ENCODE measurements at regions not wholly inside any gene's neighbourhood (a gene's known extent, or its start where the extent isn't known, plus 50 kb on each side); places are given as distances from the start of the nearest gene placed in this dataset.

DNA sequence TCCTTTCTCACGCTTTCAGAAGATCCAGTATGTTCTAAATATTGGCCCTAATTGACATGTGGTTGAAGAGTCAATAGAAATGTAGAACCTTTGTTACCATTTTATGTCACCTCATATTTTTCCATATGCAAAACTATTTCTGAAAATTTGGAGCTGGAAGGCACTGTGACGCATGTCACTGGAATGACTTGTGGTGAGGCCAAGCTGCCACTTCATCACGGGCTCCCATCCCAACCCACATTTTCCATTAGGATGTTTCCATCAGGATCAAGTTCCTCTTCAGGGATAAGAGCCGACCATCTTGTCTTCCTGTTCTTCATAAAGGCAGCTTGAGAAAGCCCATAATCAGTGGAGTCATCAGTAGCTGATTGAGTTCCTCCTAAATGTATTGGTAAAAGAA is 1241.7 kb downstream of the GATA3 start:
- Mint-ChIP-seq H3K4me1 (ENCODE audit: low read depth) (no peaks in the 10 kb centered on the region), H3K36me3 (ENCODE audit: insufficient read depth) (no peaks in the 10 kb centered on the region)
- TF ChIP-seq, protein P1, sequence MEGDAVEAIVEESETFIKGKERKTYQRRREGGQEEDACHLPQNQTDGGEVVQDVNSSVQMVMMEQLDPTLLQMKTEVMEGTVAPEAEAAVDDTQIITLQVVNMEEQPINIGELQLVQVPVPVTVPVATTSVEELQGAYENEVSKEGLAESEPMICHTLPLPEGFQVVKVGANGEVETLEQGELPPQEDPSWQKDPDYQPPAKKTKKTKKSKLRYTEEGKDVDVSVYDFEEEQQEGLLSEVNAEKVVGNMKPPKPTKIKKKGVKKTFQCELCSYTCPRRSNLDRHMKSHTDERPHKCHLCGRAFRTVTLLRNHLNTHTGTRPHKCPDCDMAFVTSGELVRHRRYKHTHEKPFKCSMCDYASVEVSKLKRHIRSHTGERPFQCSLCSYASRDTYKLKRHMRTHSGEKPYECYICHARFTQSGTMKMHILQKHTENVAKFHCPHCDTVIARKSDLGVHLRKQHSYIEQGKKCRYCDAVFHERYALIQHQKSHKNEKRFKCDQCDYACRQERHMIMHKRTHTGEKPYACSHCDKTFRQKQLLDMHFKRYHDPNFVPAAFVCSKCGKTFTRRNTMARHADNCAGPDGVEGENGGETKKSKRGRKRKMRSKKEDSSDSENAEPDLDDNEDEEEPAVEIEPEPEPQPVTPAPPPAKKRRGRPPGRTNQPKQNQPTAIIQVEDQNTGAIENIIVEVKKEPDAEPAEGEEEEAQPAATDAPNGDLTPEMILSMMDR (IDR thresholded peaks at IDR 0.05; ENCODE audit: unreplicated experiment): no peak

DNA sequence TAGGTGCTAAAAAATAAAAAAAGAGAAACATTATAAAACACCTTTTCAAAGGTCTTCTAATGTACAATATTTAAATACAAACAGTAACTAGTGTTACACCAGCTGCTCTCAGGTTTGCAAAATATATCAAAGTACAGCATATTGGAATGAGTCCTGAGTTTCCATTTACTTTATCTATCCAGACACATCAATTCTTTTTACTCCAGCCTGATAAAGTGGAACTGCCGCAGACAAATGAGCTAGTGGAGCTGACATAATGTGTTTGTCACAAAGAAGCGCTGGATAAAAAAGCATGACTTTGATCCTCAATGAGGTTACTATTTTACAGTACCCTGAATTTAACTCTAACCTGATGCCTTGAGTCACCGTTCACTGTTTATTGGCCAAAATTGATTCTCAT is 1243.1 kb downstream of the GATA3 start:
- TF ChIP-seq, protein P1 (IDR thresholded peaks at IDR 0.05; ENCODE audit: unreplicated experiment): no peak
- no peaks in the 10 kb centered on the region for H3K9me3 Mint-ChIP-seq (ENCODE audit: low read depth)
- no peak for DNase-seq (ENCODE audit: low spot score, unreplicated experiment)
- no peak overlapping the region for H3K4me3 Mint-ChIP-seq (ENCODE audit: low read depth)
- no peak overlapping the region for H3K27ac Mint-ChIP-seq
- no peaks in the 10 kb centered on the region for H3K4me1 Mint-ChIP-seq (ENCODE audit: low read depth)
- peaks cover 27% of the 10 kb centered on the region for H3K27me3 Mint-ChIP-seq
- no peaks in the 10 kb centered on the region for H3K36me3 Mint-ChIP-seq (ENCODE audit: insufficient read depth)

More for the DNA sequence above, 1241.7 kb downstream of the GATA3 start:
- DNase-seq (ENCODE audit: low spot score, unreplicated experiment): no peak
- Mint-ChIP-seq H3K4me3 (ENCODE audit: low read depth) (no peak overlapping the region), H3K27ac (no peak overlapping the region), H3K9me3 (ENCODE audit: low read depth) (no peaks in the 10 kb centered on the region), H3K27me3 (peaks cover 21% of the 10 kb centered on the region)

DNA sequence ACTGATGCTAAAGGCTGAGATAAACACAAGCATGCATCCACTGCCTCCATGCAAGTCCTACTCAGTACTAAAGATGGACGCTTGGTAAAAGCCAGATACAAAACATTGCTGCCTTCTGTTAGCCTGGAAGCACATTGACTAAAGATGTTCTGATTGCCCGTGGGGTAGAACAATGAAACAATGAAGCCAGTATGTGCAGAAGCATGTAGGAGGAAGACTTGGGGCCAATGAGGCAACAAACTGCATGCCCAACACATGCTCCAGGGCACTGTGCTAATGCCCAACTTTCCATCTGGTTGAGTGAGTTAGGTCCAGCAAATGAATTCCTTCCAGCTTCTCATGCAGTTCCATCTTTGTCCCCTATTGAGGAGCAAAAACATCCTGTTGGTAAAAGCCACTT is 1245.5 kb downstream of the GATA3 start:
- H3K27ac Mint-ChIP-seq: no peak overlapping the region
- DNase-seq (ENCODE audit: low spot score, unreplicated experiment): no peak
- H3K4me1 Mint-ChIP-seq (ENCODE audit: low read depth): no peaks in the 10 kb centered on the region
- no peaks in the 10 kb centered on the region for H3K36me3 Mint-ChIP-seq (ENCODE audit: insufficient read depth)
- H3K27me3 Mint-ChIP-seq: peaks cover 46% of the 10 kb centered on the region
- H3K9me3 Mint-ChIP-seq (ENCODE audit: low read depth): no peaks in the 10 kb centered on the region
- no peak overlapping the region for H3K4me3 Mint-ChIP-seq (ENCODE audit: low read depth)
- TF ChIP-seq, protein P1 (IDR thresholded peaks at IDR 0.05; ENCODE audit: unreplicated experiment): no peak

DNA sequence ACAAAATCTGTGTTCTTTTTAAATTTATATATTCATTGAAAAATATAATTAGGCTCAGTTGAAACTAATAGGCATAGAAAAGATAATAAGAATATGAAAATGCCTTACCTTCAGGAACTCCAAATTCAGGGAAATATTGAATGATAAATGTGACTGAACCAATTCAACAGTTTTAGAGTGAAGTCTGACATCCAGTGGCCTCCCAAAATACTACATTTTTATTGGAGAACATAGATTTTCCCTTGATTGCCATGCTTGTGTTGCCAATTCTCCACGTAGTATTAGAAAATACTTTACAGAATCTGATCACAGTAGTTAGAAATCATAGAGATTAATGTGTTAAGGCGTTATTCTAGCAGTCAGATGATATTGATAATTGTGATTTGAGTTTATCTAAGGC is 1246.7 kb downstream of the GATA3 start:
- no peak overlapping the region for H3K4me3 Mint-ChIP-seq (ENCODE audit: low read depth)
- H3K9me3 Mint-ChIP-seq (ENCODE audit: low read depth): no peaks in the 10 kb centered on the region
- peaks cover 50% of the 10 kb centered on the region for H3K27me3 Mint-ChIP-seq
- H3K36me3 Mint-ChIP-seq (ENCODE audit: insufficient read depth): no peaks in the 10 kb centered on the region
- no peaks in the 10 kb centered on the region for H3K4me1 Mint-ChIP-seq (ENCODE audit: low read depth)
- DNase-seq (ENCODE audit: low spot score, unreplicated experiment): no peak
- H3K27ac Mint-ChIP-seq: no peak overlapping the region
- TF ChIP-seq, protein P1 (IDR thresholded peaks at IDR 0.05; ENCODE audit: unreplicated experiment): peak; percentile 47

DNA sequence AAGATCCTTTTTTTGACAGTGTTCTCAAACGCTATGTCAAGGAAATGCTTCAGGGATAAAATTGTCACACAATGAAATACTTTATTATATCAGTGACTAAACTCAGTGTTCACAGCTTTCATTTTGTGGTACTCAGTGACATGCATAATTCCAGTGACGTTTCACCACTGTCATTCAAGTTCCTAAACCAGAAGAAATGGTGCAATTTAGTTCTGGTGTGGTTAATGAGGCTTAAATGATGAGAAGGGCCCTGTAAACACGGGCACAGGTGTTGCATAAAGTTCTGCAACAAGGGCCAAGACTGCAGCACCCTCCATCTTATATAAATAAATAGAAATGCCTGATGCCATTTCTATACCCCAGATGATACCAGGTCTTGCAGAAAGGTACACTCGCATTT is 1247.1 kb downstream of the GATA3 start:
- no peak overlapping the region for H3K27ac Mint-ChIP-seq
- H3K27me3 Mint-ChIP-seq: peaks cover 47% of the 10 kb centered on the region
- H3K36me3 Mint-ChIP-seq (ENCODE audit: insufficient read depth): no peaks in the 10 kb centered on the region
- DNase-seq (ENCODE audit: low spot score, unreplicated experiment): no peak
- TF ChIP-seq, protein P1 (IDR thresholded peaks at IDR 0.05; ENCODE audit: unreplicated experiment): no peak
- no peak overlapping the region for H3K4me3 Mint-ChIP-seq (ENCODE audit: low read depth)
- H3K9me3 Mint-ChIP-seq (ENCODE audit: low read depth): no peaks in the 10 kb centered on the region
- H3K4me1 Mint-ChIP-seq (ENCODE audit: low read depth): no peaks in the 10 kb centered on the region

All from progenitor cell of endocrine pancreas (in vitro differentiated cells).